Activated naive CD4-positive, alpha-beta T cell (primary cell): ENCODE measurements at regions not wholly inside any gene's neighbourhood (a gene's known extent, or its start where the extent isn't known, plus 50 kb on each side); places are given as distances from the start of the nearest gene placed in this dataset.
"Not testable (repeated sequence)": the region's sequence is repeated elsewhere in the genome, so short reads cannot be mapped to it uniquely, and the experiment has no call there.

Experiments used
- DNase-seq, 4 experiments: peaks; one replicate each; lab custom pipeline; 2025; lab: John Stamatoyannopoulos, UW

DNA sequence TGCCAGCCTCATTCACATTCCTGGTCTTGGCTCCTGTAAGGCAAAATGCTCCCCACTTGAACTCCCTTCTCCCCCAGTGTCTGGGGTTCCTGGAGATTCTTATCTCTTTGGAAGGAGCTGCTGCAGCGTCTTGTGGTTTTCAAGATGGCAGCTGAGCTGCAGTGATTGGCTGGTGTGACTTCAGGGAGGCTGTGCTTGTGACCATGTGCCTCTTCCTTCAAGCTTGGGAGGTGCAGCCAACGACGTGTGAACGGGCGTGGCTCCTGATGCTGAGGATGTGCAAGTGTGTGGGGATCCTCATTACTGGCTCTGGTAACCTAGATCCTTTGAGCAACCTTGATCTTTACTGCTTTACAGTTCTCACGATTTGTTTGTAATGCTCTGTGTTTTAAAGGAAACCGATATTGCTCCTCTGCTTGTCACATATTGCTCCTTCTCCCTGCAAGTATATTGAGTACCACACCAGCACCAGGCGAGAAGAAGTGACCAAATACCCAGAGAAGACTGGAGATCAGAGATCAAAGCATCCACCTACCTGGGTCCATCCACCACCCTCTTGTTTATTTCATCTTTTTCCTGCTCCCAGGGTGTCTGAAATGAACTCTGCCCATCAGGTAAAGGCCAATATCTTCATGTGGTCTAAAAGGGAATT, 208.5 kb downstream of the FGF9 start:
- no peak for DNase-seq

- DNase-seq: no peak
These were observed 211.9 kb downstream of the FGF9 start for GRCh38 chr13:21882766-21883165.

- DNase-seq: no peak
These were observed 212.8 kb downstream of the FGF9 start for GRCh38 chr13:21883713-21884112.

DNA sequence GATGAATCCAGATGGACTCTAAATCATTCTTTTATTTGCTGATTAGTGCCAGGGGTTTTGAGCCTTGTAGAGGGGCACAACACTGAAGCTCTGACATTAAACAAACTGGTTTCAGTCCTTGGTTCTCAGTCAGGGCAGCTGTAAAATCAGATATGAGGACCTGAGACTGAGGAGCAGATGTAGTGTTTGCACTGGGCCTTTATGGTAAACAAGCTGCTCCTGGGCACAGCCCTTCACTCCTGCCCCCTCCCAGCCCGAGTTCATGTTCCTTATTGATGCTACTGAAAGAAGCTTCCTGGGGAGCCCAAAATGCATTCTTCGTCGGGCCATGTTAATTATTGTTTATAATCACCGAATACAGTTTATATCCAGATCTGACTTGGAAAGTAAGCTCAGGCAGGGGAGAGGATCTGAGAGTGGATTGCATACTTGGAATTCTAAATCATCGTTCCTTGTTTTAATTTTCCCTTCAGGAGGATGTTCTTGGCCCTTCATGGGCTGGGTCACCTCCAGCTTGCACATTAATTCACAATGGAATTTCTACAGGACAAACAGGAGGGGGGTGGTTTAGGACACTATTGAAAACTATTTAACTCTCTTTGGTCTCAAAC, 213.5 kb downstream of the FGF9 start:
- DNase-seq: no peak

GRCh38 chr13:21884965-21885567, 214.2 kb downstream of the FGF9 start:
- DNase-seq: no peak

DNA sequence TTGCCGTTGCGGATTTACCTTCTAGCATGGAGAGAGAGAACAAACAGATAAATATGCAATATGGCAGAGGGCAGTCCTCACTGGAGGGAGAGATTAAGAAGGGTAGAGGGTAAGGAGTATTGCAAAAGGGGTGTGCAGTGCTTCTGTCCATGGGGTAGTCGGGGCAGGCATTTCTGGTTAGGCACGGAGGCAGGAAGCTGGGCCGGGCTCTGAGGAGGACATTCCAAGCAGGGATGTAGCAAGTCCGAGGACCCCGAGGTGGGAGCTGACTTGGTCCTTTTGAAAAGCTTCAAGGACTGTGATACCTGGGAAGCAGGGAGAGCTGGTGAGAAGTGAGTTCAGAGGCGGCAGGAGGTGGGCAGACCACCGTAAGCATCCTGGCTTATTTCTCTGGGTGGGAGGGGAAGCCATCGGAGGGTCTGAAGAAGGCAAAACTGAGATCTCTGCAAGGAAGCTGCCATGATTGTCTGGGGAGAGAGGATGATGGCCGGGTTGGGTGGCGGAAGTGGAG, 214.9 kb downstream of the FGF9 start:
- DNase-seq: no peak

- no peak for DNase-seq
These were observed 218.8 kb downstream of the FGF9 start for GRCh38 chr13:21889651-21890050.

DNA sequence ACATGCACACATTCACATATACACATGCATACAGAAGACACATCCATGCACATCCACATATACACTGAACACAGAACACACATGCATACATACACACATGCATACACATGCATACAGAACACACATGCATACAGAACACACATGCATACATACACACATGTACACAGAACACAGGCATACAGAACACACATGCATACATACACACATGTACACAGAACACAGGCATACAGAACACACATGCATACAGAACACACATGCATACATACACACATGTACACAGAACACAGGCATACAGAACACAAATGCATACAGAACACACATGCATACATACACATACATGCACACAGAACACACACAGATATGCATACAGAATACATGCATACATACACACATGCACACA, 219.3 kb downstream of the FGF9 start:
- not testable (repeated sequence) for DNase-seq

DNA sequence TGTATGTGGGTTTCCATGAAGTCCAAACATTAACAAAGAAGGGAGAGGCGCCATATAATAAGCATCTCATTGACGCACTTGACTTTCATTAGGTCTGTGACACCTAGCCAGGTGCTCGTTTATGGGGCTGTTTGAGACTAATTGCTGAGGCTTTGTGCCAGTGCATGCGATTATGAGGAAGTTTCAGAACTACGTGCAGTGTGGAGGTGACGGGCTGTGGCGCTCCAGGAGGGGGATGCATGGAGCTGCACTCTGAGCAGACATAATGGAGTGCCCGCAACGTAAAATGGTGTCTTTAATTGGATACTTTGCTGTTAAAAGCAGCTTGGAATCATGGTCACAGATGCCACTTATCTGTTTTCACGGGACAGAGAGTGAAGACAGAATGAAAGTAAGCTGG, 223.2 kb downstream of the FGF9 start:
- DNase-seq: no peak

GRCh38 chr13:21894703-21895699, 224.1 kb downstream of the FGF9 start:
- no peak for DNase-seq

DNA sequence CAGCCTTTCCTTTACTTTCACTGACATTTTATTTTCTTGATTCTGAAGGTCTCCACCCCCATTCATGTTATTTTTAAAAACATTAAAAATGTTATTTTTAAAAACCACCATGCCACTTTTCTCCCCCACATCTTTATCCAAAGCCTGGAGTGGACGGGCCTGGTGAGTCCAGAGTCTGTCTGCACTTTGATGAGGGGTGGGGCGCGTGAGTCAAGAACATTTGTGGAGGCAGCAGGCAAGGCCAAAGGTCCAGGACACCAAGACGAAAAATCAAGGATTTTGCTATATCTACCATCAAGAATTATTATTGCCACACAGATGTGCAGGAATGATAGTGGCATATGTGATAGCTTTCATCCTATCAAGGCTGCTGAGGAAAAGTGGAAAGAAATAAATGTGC, 224.9 kb downstream of the FGF9 start:
- no peak for DNase-seq

- no peak for DNase-seq
These were observed 226.3 kb downstream of the FGF9 start for GRCh38 chr13:21897161-21897560.

DNA sequence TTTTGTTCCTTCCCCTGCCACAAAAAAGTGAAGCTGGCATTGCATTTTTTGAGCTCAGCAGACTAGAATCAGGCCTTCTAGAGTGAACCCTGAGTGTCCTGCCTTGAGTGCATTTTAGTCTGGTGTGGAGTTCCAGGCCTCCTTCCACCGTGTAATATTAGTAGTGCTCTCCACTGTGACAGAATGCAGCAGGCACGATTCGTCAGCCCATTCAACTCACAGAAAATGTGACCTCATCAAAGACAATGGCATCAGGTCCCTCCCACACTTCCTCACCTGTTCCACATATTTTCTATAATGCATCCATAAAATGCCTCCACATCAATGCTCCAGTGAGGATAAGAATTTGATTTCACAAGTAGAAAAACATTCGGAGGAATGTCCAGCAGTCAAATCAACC, 227.6 kb downstream of the FGF9 start:
- no peak for DNase-seq

GRCh38 chr13:21898945-21899344, 228.1 kb downstream of the FGF9 start:
- no peak for DNase-seq

GRCh38 chr13:21901336-21901735, 230.5 kb downstream of the FGF9 start:
- no peak for DNase-seq

DNA sequence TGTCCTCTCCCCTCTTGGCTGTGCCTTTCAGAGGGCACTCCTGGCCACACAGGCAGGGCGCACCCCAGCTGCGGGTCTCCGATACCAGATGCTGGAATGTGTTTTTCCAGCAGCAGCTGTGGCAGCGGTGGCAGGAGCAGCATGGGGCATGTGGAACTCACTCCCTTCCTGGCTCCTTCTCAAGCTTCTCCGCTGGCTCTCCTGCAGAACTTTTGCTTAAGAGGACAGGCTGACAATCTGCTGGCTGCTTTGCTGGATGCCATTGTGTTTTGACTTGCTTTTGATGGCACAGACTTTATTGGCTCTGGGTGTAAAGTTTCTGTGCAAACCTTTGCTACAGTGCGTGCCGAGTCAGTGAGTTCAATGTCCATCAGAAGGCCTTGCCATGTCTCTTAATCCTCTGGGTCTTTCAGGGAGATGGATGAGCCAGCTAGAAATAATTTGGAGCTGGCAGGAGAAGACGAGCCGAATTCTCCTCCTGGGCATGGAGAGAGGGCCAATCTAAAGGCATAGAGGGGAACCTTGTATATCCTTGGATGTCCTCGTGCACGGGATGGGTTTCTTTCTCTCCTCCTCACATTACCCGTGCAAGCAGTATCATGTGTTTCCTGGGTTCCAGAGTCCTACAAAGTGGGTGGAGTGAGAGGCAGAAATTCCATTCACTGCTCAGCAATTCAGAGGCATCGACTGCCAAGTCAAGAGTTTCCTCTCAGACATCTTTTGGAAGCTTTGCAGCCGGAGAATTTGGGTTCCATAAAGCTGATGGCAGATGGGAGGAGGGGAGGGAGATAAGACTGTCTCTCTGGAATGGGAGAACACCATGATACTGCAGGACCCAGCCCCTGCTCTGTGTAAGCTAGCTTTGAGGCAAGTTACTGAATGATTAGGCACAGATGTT, 231.2 kb downstream of the FGF9 start:
- DNase-seq: no peak

GRCh38 chr13:21902709-21903098, 231.8 kb downstream of the FGF9 start:
- DNase-seq: no peak

DNA sequence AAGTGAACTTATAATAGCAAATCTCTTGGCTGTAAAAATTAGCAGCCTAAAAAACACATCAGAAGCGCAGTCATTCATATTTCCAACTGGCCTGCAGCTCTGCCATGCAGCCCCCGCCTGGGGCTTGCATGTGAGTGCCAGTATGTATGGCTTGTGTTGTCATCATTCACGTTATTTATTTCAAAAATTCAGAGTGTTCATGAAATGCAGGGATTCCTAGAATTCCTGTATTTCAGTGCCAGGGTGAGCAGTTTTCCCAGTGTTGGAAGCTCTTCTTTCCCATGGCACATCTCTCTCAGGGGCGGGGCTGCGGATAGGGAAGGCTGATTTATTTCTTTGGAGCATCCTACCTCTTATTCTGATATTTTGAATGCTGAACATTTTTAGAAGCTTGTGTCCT, 234.6 kb downstream of the FGF9 start:
- no peak for DNase-seq

DNA sequence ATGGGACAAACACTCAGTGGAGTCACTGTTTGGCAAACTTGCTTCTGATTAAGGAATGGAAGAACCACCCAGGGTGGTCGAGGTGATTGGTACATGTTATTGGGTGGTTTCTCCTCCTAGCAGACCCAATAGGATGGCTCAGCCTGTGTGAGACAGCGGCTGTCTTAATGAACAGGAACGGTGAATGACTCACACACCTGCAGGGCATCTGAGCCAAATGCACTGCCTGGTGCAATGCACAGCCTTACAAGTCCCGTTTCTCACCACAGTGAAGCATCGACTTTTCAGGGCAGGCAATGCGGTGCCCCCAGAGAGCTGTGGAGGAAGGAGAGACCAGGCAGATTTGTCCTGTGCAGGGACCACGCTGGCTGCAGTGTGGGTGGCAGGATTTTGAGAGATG, 238.5 kb downstream of the FGF9 start:
- DNase-seq: no peak

DNA sequence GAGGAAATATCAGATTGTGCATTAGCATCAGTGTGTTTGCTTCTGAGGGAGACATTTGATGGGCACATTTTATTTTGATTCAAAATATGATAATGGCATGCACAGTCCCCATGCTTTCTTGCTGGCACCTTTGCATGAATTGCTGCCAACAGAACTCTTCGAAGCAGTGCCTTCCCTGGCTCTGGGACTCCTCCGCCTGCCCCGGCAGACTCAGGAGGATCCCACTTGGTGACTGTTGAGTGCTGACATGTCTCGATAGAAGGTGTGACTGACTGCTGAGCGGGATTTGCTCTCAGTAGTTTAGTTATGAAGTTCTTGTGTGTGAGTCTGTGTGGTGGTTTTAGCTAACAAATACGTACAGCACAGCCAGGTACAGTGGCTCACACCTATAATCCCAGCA, 239.7 kb downstream of the FGF9 start:
- no peak for DNase-seq

- DNase-seq: no peak
These were observed 240.9 kb downstream of the FGF9 start for GRCh38 chr13:21911646-21912298.
